ENCODE measurements at regions not wholly inside any gene's neighbourhood (a gene's known extent, or its start where the extent isn't known, plus 50 kb on each side); places are given as distances from the start of the nearest gene placed in this dataset.

GRCh38 chr5:163362840-163363371 is 74.5 kb upstream of the CCNG1 start:
- TF ChIP-seq, protein P1, sequence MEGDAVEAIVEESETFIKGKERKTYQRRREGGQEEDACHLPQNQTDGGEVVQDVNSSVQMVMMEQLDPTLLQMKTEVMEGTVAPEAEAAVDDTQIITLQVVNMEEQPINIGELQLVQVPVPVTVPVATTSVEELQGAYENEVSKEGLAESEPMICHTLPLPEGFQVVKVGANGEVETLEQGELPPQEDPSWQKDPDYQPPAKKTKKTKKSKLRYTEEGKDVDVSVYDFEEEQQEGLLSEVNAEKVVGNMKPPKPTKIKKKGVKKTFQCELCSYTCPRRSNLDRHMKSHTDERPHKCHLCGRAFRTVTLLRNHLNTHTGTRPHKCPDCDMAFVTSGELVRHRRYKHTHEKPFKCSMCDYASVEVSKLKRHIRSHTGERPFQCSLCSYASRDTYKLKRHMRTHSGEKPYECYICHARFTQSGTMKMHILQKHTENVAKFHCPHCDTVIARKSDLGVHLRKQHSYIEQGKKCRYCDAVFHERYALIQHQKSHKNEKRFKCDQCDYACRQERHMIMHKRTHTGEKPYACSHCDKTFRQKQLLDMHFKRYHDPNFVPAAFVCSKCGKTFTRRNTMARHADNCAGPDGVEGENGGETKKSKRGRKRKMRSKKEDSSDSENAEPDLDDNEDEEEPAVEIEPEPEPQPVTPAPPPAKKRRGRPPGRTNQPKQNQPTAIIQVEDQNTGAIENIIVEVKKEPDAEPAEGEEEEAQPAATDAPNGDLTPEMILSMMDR (IDR thresholded peaks at IDR 0.05; ENCODE audit: control insufficient read depth, insufficient read depth, low read depth, low read length, missing control alignments) = no peak
- DNase-seq (ENCODE audit: low read depth) = no peak
- no peak overlapping the region for H3K4me3 ChIP-seq (ENCODE audit: control insufficient read depth, low read depth, low read length)

GRCh38 chr5:163363389-163363788 is 74.0 kb upstream of the CCNG1 start:
- no peak for DNase-seq (ENCODE audit: low read depth)
- no peak overlapping the region for H3K4me3 ChIP-seq (ENCODE audit: control insufficient read depth, low read depth, low read length)
- TF ChIP-seq, protein P1 (IDR thresholded peaks at IDR 0.05; ENCODE audit: control insufficient read depth, insufficient read depth, low read depth, low read length, missing control alignments) = no peak

DNA sequence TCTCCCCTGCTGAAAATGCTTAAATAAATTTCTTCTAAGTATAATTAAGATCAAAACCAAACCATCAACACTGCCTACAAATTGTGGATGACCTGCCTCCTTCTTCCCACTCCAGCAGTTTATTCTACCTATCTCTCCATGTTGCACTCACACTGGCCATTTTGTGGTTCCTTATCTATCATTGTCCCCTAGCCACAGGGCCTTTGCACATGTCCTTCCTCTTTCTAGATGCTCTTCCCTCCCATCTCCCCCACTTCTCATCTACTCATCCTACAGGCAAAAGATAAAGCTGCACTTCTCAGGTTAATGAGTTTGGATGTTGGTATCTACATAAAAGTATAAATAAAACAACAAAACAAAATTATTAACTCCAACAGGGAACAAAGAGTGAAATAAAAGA is 70.6 kb upstream of the CCNG1 start:
- no peak for DNase-seq (ENCODE audit: low read depth)
- H3K4me3 ChIP-seq (ENCODE audit: control insufficient read depth, low read depth, low read length) = no peak overlapping the region
- TF ChIP-seq, protein P1 (IDR thresholded peaks at IDR 0.05; ENCODE audit: control insufficient read depth, insufficient read depth, low read depth, low read length, missing control alignments) = no peak

DNA sequence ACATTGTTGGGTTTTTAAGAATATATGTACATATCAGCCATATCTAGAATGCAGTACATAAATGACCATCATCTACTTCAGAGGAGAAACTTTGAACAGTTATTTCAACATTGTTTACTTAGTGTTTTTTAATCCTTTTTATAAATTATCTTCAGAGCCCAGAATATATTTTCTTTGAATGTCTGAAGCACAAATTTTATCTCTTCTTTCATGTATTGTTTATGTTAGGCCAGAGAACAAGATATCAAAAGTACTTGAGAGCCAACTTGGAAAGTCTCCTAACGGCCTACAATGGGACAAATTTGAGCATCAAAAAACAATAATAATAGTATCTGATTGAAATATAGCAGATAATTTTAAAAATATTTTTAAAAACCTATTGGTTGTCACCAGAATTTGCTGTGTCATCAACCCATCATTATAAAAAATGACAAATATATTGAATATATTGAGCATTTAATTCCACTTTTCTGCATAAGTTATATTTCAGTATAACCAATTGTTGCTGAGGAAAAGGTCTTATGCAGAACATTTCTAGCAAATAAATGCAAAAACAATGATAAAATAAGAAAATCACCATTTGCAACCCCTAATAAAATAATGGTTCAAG is 67.5 kb upstream of the CCNG1 start:
- TF ChIP-seq, protein P1 (IDR thresholded peaks at IDR 0.05; ENCODE audit: control insufficient read depth, insufficient read depth, low read depth, low read length, missing control alignments) = no peak
- DNase-seq (ENCODE audit: low read depth) = no peak
- H3K4me3 ChIP-seq (ENCODE audit: control insufficient read depth, low read depth, low read length) = no peak overlapping the region

GRCh38 chr5:163373436-163374084 is 63.8 kb upstream of the CCNG1 start:
- no peak for DNase-seq (ENCODE audit: low read depth)
- H3K4me3 ChIP-seq (ENCODE audit: control insufficient read depth, low read depth, low read length) = no peak overlapping the region
- TF ChIP-seq, protein P1 (IDR thresholded peaks at IDR 0.05; ENCODE audit: control insufficient read depth, insufficient read depth, low read depth, low read length, missing control alignments) = no peak

- H3K4me3 ChIP-seq (ENCODE audit: control insufficient read depth, low read depth, low read length) = no peak overlapping the region
- TF ChIP-seq, protein P1 (IDR thresholded peaks at IDR 0.05; ENCODE audit: control insufficient read depth, insufficient read depth, low read depth, low read length, missing control alignments) = no peak
Observed at GRCh38 chr5:163377982-163378381, 59.4 kb upstream of the CCNG1 start.

More at GRCh38 chr5:163377982-163378381, 59.4 kb upstream of the CCNG1 start:
- no peak for DNase-seq (ENCODE audit: low read depth)

All from AG09309 (cell line).